Mesendoderm (in vitro differentiated cells): ENCODE measurements at regions not wholly inside any gene's neighbourhood (a gene's known extent, or its start where the extent isn't known, plus 50 kb on each side); places are given as distances from the start of the nearest gene placed in this dataset. TPM values are rescaled to one million over a fixed set of nuclear protein-coding genes. Genes with fewer than 3 reads are reported as not detected.

Experiments used
- small RNA-seq: library from polyadenylated mRNA; stranded (forward); fragments of <200 nt; extraction: miRNeasy Mini kit (QIAGEN cat#:217004); gene quantifications from one replicate; pipeline ENCODE3, GENCODE V24; 2013; ENCODE audit not compliant: insufficient read depth

Small RNA genes in the stretch of these regions (small RNA-seq; reads per million reads assigned to genes)
- gene NCSTNP1 (not detected), gene RF00026 (not detected)
